Forelimb muscle (tissue), 1 donor: ENCODE measurements at regions not wholly inside any gene's neighbourhood (a gene's known extent, or its start where the extent isn't known, plus 50 kb on each side); places are given as distances from the start of the nearest gene placed in this dataset.

Experiments
- DNase-seq: peaks from one replicate; pipeline ENCODE4 v3.0.0-alpha.2; 2013; ENCODE audit warnings: low read depth

DNA sequence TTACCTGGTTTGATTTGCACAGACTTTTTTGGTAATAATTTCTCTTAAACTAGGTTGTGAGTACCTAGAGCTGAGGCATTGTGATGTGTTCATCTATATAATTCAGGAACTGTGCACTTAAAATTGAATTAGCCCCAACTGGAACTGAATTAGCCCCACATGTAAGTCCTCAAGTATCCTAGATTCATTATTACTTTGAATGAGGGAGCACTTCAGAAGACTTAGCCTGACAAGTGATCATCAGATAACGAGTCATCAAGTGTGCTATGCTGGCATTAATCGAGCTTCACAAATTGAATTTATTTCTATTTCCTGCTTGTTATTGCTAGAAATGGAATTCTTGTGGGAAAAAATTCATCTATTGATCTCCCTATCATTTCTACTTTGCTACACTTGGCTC is 323.4 kb upstream of the SEMA3D start:
- no peak for DNase-seq

DNA sequence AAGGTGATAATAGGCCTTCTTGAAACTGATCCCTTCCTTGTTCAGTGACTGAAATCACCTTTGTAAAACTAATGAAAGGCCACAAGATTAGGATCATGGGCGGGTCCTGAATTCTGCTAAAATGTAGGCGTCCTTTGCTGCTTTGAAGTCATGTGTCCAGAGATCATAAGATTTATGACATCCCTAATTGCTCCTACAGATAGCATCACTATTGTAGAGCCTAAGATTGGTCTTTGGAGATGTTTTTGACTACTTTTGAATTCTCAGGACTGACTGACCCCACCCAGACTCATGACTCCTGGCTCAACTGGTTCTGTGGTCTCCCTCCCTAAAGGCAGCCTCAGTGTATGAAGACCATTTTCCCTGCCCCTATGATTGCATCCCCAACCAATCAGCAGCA is 322.6 kb upstream of the SEMA3D start:
- DNase-seq, result no peak

DNA sequence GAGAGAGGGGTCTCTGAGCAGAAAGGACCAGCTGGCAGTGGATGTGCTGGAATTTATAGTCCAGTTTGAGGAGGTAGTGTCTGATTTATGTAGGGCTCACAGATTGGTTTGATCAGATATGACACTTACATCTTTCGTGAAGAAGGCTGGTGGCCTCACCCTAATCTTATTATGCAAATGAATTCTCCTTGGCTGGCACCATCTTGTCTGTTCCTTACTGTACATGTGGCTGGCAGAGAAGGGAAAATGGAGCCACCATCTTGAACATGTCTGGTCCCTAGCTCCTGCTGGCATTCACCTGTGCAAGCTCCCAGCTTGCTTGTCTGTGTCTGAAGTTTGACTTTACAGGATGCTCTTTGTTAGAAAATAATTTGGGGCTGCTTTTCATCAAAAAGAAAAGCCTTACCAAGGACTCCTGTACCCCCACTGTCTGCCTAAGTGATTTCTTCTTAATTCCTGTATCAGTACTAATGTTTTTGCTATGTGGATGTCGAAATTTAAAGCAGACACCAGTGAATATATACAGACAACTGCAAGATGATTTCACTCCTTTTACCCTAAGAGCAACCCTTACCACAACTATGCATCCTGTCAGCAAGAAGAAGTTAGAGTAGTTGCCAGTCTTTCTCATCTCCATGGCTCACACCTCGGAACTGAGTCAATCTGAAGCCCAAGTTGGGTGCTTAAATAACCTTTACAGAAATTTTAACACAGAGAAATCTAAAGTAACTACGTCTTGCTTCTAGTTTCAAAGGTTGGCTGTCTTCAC is 322.0 kb upstream of the SEMA3D start:
- no peak for DNase-seq

DNA sequence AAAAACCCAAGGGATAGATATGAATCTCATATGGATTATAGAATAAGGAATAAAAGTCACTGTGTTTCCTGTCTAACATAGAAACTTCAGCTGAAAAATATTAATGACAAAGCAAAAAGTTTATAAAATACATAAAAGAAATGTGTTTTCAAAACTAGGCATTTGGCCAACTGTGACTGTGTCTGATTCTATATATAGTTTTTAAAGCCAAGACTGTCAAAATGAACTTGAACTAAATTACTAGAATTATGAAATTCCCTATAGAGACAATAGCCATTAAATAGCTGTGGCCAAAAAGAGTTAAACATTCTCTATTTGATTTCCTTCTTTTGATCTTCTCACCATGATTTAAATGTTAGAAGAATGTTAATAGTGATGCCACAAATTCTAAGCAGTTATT is 311.2 kb upstream of the SEMA3D start:
- DNase-seq, result no peak

DNA sequence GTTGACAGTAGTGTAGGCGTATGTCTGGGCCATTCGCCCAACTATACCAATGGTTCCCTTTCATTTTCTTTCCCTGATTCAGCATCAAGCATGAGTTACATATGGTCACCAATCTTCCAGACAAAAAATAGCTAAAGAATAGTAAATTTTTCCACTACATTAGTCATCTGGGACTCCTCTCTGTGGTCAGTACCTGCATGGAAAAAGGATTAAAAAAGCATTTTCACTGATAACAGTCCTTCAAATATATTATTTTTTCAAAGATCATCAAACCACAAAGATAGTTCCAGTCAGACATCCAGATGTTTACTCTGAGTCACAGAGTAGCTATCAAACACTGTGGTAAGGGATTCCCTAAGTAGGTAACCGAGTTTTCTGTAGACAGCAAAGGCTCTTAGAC is 302.6 kb upstream of the SEMA3D start:
- DNase-seq, result no peak

DNA sequence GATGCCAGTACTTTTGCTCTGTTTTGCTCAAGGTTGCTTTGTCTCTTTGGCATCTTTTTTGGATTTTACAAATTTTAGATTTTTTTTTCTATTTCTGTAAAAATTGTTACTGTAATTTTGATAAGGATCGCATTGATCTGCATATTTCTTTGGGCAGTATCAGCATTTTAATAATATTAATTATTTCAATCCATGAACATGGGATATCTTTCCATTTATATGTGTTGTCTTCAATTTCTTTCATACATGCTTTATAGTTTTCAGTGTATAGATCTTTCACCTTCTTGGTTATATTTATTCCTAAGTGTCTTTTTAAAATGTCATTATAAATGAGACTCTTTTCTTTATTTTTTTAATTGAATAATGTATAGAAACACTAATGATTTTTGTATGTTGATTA is 301.6 kb upstream of the SEMA3D start:
- no peak for DNase-seq

DNA sequence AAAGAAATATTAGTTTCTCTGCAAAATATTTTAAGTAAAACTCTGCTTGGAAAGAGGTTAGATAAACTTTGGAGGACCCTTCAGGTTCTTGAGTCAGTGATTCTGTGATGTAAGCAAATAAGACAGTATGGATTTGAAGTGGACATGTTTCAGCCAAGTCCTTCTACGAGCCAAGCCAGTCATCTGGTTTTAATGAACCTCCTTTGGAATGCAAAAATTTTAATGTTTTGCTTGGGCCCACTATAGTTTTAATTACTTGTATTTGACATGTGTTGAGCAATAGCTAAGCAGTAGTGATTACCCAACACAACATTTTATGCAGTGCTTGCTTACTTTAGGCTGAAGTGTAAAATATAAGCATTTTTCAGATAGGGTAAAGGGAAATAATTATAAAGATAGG is 296.3 kb upstream of the SEMA3D start:
- peak; percentile 78 for DNase-seq

DNA sequence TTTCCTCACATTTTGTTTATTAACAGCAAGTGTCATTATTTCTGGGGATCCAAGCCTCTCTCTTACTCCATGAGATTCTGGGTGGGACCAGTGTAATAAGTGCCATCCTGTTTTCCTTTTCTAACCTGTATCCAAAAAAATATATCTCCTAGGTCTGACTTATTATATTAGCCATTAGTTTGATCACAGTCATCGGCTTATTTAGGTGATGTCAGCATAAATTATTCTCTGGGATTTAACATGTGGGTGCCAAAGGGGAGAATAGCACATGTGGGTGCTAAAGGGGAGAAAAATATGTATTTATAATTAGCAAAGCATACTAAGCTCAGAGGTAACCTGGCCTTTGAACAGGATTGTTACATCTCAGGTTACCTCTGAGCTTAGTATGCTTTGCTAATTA is 293.8 kb upstream of the SEMA3D start:
- no peak for DNase-seq

DNA sequence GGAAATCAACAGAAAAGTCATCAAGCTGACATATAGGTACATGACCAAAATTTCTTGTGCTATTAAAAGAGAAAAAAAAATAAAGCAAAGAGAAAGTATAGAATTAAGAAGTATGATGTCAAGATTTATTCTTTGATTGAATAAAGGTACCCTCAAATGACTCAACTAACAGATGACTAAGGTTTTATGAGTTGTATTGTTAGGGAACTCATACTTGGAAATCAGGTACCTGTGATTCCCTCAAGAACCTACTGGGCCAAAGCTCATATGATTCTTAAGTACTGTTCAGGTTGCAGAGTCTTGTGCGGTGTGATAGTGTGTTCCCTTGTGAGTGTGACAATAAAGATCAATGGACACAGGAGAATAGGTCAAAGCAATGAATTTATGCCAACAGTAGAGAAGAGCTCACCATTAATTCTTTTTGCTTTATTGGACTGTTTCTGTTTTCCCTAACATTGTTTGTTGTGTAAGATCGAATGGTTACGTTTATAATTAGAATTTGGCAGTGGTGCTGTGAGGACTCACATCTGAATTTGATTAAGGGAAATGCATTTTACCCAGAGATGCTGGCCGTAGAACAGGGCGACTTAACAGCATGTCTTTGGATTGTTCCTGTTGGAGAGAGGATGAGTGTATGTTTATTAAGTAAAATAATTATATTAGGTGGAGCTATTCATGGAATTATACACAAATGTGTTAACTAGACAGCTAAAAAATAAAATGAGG is 293.2 kb upstream of the SEMA3D start:
- DNase-seq, result peak; percentile 70

DNA sequence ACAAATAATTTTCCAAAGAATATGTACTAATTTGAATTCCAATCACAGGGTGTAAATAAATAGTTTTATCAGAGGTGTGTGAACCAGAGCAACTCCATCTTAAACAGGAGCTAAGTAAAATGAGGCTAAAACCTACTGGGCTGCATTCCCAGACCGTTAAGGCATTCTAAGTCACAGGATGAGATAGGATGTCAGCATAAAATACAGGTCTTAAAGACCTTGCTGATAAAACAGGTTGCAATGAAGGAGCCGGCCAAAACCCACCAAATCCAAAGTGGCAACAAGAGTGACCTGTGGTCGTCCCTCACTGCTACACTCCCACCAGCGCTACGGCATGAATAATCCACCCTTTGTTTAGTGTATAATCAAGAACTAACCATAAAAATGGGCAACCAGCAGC is 291.7 kb upstream of the SEMA3D start:
- DNase-seq, result no peak

DNA sequence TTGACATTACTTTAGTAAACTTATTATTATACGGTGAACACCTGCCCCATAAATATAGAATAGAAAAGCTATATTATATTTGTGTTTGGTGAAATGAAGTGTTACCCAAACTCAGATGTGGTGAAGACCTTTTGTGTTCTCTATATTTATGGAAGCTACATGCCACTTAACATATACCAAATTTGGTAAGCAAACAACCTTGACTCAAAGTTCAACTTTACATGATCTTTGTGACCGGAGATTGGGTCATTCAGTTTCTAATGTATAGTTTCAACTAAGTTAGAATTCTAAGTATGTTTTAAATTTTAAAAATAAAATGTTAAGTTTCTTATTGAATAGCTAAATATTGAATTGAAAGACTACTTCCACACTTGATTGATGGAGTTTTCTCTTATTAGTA is 288.6 kb upstream of the SEMA3D start:
- no peak for DNase-seq

DNA sequence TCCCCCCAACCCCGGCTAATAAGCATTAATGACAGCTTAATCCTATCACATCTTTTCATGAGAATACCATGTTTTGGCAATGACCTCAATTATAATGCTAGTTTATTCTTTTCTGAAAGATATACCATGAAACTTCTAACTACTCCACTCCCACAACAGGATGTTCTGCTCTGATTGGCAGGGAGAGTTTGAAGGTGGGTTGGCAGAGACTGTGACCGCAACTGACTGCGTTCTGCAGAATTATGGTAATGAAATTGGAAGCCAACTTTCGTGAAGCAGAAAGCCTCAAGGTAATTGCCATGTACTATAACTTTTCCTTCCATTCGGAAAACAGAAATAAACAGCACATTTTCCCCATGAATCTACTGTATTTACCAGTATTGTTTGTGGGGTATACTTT is 288.2 kb upstream of the SEMA3D start:
- no peak for DNase-seq

DNA sequence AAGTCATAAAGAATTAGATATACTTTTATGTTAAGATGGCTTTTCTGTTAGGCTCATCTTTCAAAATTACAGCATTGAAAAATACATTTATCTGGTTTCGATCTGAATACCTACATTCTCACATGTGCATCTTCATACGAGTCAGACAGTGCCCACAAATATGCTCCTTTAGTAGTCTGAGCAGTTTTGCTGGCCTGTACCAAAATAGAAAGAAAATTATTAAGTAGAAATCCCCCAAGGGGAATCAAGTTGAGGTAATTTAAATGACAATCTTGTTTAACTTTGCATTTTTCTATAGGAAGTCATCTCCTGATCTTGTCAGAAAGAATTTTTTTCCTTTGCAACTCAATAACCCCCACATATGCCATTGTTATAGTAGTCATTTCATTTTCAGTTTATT is 287.4 kb upstream of the SEMA3D start:
- DNase-seq, result no peak

DNA sequence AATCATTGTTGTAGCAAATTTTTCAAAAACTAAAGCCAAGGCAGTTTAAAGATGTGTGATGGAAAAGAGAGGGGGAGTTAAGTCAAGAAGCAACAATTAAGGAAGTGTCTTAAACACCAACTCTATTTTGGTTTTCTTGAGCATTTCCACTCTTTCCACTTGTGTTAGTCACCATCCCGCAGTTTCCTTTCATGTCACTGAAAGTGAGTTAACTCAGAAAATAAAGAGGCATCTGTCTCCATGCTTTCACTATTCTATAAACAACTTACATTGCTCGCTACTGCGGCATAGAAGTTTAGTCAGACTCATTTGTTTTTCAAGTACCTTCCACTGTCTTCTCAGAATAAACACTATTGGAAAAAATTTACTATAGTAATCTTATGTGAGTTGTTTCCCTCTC is 284.9 kb upstream of the SEMA3D start:
- DNase-seq, result no peak

DNA sequence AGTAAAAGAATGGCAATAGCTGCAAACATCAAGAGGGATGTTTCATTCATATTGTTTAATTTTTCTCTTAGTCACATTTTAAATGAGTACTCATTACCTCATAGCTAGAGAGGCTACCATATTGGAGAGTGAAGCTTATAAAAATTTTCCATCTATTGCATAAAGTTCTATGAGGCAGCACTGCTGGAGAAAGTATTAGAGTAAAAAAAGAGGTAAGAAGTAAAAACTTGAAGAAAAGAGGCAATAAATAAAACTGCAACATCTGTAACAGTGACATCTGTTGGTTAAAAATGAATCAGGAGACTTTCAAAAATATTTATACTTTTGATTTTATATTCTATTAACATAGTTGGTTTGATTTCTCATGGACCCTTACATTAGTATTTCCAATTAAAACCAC is 284.5 kb upstream of the SEMA3D start:
- DNase-seq, result no peak

DNA sequence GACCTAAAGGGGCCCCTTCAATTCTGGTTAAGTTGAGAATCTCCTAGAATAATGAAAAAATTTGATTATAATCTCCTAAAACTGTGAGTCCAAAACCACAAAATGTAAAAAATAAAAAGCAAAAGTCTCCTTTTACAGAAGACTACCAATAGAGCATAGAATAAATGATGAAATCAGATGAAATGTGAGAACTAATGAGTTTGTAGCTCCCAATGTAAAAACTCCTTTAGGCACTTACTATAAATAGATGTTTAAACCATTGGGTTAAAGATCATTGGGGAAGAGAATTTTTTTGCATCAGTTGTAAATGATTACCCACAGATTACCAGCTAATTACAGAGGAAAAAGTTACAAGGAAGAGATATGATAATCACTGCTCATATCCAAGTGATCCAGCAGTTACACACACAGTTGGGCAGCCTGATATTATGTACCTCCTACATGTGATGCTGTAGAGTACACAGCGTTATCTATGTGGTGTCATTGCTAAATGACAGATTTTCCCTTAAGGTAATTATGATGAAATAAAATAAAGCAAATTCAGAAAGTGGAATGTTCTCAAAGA is 282.7 kb upstream of the SEMA3D start:
- no peak for DNase-seq

DNA sequence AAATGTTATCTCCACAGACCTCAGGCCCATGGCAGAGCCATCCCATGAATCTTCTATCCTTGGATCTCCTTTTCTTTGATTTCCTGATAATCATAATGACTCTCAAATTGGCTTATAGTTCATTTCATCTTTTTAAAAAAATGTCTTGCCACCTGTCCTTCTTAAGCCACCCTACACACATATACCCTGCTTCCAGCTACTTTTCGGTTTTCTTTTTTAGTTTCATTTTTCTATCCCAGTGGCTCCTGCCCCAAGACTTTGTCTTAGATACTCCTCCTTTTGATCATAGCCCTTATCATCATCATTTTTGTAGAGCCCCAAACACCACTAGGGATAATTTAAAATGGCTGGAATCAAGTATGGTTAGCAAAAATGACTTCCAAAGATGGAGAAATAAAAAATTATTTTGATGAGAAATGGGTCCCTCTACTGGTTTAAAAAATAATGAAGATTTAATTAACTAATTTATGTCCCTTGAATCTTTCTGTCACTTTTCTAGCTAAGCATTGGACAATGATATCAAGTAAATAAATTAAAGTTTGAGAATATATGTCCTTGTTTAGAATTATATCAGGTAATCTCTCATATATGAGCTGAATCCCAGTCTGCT is 277.3 kb upstream of the SEMA3D start:
- no peak for DNase-seq

DNA sequence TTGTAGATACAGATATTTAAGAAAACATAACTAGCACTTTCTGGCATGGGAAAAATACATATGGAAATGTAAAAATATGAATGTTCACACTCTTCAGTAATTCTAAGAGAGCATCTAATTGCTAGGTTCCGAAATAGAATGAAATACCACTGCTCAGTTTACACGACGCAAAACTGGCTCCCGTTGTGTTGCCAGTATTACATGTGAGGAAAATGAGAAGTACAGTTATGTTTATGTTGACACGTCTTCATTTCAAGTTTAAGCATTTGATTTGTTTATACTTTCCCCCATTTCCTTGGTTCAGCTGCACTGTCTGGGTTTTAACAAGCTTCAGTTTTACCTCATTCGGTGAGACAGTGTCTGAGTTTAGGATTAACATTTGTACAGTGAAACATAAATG is 275.8 kb upstream of the SEMA3D start:
- no peak for DNase-seq

DNA sequence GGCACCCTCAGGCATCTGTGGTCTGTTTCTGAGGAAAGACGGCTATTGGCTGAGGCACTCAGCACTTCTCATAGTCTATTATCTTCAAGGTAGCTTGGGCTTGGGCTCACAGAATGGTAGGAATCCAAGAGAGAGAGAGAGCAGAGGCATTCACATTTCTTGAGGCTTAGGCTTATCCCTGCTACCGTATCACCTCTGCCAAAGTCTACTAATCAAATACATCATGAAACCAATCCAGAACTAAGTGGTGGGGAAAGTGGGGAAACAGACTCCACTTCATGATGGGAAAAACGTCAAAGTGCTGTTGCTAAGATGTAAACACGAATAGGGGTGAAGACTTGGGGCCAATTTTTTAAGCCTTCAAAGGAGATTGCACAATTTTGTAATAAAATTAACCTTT is 271.1 kb upstream of the SEMA3D start:
- DNase-seq, result no peak

DNA sequence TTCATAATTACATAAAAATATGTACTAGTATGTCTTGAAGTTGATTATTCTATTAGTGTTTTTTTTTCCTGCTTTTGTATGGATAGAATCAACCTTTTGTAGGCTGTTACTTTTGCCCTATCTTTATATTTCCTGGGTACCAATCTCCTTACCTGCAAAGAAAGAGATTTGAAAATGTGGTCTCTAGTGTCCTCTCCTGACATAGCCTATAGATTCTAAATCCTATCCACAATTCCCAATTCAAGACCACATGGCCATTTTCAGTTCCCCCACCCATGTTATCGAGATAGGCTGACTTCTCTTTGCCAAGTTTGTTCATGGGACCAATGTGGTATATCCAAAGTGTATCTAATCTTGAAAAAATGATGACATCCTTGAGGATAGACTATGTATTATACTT is 269.4 kb upstream of the SEMA3D start:
- no peak for DNase-seq

DNA sequence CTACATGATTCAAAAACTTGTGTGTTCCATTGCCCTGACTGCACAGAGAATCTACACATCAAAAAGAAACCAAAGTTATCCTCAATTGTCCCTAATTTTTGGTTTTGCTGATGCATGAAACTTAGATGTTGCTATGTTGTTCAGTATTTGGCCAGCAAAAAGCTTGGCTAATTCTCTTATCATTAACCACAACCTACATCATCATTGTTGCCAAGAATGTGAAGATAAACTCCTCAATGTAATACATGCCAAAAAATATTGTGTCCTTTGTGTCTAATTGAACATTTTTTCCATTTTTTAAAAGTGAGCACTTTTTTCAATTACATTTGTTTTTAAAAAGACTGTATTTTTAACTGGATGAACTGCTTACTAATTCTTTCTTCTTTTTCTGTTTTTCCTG is 268.0 kb upstream of the SEMA3D start:
- no peak for DNase-seq

DNA sequence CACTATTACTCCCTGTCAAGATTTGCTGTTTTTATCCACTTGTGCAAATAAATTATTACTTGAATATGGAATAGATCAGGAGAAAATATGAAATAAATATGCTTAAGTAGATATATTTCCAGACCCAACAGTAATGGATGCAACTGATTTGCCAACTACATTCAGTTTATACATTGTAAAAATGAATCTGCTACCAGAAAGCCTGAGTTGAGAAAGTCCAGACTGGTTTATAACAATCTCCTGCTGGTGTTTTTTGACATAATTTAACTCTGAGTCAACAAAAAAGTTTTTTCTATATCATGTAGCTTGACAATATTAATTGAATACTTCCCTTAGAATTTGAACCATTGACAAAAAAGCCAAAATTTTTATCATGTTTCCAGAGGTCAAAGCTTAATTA is 265.8 kb upstream of the SEMA3D start:
- no peak for DNase-seq

DNA sequence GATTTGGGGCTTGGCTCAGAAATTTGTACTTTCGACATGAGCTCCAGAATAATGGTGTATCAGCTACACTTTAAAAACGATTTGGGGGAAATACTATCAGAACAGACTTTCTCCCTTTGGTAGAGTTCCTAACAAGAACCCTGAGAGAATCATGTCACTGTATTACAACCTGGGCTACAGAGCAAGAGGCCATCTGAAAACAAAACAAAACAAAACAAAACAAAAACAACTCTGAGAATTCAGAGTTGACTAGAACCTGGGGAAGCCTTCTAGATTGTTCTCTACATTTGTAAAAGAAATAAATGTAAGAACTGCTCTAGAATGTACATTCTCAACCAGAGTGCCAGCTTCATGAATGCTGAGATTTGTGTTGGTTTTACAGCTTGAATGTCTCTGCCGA is 262.6 kb upstream of the SEMA3D start:
- no peak for DNase-seq
